GM18505 (cell line): ENCODE measurements at regions not wholly inside any gene's neighbourhood (a gene's known extent, or its start where the extent isn't known, plus 50 kb on each side); places are given as distances from the start of the nearest gene placed in this dataset.

Experiments used
- ATAC-seq: cut with Tn5 transposase; IDR thresholded peaks from one replicate; pipeline ENCODE4 v1.9.1; 2021; ENCODE audit not compliant: unreplicated experiment
- POLR2A ChIP-seq: IDR thresholded peaks from 4 replicates; pipeline ENCODE4 v1.6.1; 2011; ENCODE audit warnings: borderline replicate concordance; ENCODE audit not compliant: insufficient read depth, insufficient read length; ENCODE audit errors: extremely low read depth

GRCh38 chr22:48251629-48252028, 1489.2 kb downstream of the TBC1D22A start:
- ATAC-seq, result no peak
- no peak for TF ChIP-seq POLR2A

GRCh38 chr22:48250937-48251530, 1488.6 kb downstream of the TBC1D22A start:
- TF ChIP-seq POLR2A, result no peak
- ATAC-seq, result no peak

- no peak for TF ChIP-seq POLR2A
- ATAC-seq, result no peak
Measured at GRCh38 chr22:48250286-48250895, 1487.9 kb downstream of the TBC1D22A start.

GRCh38 chr22:48249713-48250268, 1487.3 kb downstream of the TBC1D22A start:
- ATAC-seq, result no peak
- TF ChIP-seq POLR2A, result no peak

- ATAC-seq, result no peak
- TF ChIP-seq POLR2A, result no peak
Measured at GRCh38 chr22:48248901-48249455, 1486.5 kb downstream of the TBC1D22A start.

GRCh38 chr22:48247829-48248228, 1485.4 kb downstream of the TBC1D22A start:
- ATAC-seq, result no peak

GRCh38 chr22:48245196-48245485, 1482.7 kb downstream of the TBC1D22A start:
- TF ChIP-seq POLR2A, result no peak

More at GRCh38 chr22:48247829-48248228, 1485.4 kb downstream of the TBC1D22A start:
- TF ChIP-seq POLR2A, result no peak

GRCh38 chr22:48244388-48245195, 1482.1 kb downstream of the TBC1D22A start:
- TF ChIP-seq POLR2A, result no peak
- no peak for ATAC-seq

More at GRCh38 chr22:48245196-48245485, 1482.7 kb downstream of the TBC1D22A start:
- ATAC-seq, result no peak

- ATAC-seq, result no peak
- no peak for TF ChIP-seq POLR2A
Measured at GRCh38 chr22:48242461-48242864, 1480.0 kb downstream of the TBC1D22A start.

GRCh38 chr22:48241658-48242057, 1479.2 kb downstream of the TBC1D22A start:
- no peak for ATAC-seq
- TF ChIP-seq POLR2A, result no peak

GRCh38 chr22:48240935-48241230, 1478.4 kb downstream of the TBC1D22A start:
- ATAC-seq, result no peak
- TF ChIP-seq POLR2A, result no peak

GRCh38 chr22:48240148-48240934, 1477.9 kb downstream of the TBC1D22A start:
- ATAC-seq, result no peak
- TF ChIP-seq POLR2A, result no peak
